NCI-H446 treated with DMSO at 0.1 percent for 48 hours (cell line): ENCODE measurements at regions not wholly inside any gene's neighbourhood (a gene's known extent, or its start where the extent isn't known, plus 50 kb on each side); places are given as distances from the start of the nearest gene placed in this dataset.
A peak's percentile ranks its signal among the peaks of the same experiment; 100 is the strongest.
"Not testable (repeated sequence)": the region's sequence is repeated elsewhere in the genome, so short reads cannot be mapped to it uniquely, and the experiment has no call there.

Experiments used
- DNase-seq: peaks from one replicate; lab custom pipeline; 2025; lab: John Stamatoyannopoulos, UW

DNA sequence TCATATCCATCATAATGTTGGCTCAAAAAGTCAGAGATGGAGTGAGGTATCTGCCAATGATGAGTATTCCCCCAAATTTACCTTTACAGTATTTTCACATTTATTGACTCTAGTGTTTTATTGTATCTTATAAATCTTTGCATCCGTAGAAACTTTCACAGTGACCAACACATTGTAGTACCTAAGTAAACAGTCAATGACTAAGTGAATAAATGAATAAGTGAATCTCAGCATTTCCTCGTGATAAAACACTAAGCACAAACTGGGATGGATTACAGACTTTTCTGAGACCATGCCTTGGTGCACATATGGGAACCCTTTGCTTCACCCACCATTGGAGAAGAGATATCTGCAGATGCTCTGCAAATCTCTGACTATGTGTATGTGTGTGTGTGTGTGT, 429.9 kb downstream of the NR4A2 start:
- no peak for DNase-seq

DNA sequence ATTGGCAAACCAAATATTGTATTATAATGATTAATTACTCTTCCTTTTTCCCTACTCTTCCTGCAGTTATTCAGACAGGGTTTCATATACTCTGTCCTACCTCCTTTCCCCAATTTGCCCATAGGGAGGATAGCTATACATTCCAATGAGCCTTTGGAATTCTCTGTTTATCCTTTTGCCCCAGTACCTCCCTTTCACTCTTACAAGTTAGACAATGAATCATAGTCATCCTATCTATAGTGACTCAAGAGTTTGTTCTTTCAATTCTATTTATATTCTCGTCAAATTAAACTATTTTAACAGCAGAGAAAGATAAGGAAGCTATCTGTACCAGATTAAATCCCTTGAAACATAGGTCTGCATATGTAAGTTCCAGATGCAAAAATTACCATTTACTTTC, 437.5 kb downstream of the NR4A2 start:
- DNase-seq = no peak

- DNase-seq = not testable (repeated sequence)
Measured at GRCh38 chr2:155880382-155880781, 452.1 kb downstream of the NR4A2 start.

GRCh38 chr2:155879900-155880299, 452.6 kb downstream of the NR4A2 start:
- not testable (repeated sequence) for DNase-seq

DNA sequence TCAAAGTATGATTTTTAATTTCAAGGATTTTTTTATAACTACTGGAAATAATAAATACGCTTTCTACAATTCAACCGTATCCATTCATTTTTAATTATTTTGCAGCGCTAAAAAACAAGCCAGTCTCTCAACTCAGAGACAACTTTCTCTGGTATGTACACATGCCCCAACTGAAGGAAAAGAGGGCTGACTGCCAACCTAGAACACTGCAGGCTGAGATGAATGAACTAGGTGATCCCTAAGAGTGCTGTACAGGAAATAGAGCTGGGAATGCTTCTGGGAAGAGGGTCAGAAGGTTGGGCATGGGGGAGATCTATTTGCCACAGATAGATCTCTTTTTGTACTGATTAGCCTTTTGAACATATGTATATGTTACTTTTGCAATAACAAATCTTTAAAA, 460.1 kb downstream of the NR4A2 start:
- DNase-seq = no peak

DNA sequence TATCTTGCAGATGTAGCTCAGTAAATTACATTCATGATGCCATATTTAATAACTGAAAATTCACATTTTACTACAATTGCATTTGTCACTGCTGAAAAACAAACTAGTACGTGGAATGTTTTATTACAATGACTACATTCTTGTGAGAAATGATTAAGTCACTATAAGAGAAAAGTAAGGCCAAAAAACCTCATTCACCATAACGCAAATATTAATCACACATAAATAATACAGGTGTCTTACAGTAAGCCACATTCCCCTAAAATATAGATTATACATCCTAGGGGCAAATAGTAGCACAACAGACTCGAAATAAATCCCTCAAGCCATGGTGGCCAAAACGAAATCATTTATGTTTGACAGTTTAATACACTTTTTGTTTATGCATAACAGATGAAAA, 460.6 kb downstream of the NR4A2 start:
- DNase-seq = no peak

DNA sequence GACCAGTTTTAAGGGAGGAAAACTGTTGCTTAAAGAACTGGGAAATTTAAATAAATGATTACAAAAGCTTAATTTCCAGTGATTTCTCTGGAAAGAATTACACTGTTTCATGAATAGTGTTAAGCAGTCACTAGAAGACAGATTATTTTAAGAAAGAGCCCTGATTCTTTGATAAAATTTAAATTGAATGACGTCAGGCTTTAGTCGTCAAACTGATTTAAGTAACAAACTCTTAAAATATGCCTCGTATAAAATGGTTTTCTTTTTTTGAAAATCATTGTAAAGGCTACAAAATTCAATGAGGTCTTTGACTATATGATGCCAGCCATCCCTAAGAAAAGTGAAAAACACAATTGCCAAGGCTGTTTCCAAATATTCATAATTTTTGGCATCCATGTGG, 465.0 kb downstream of the NR4A2 start:
- DNase-seq = no peak

GRCh38 chr2:155866477-155866876, 466.0 kb downstream of the NR4A2 start:
- no peak for DNase-seq

- DNase-seq = no peak
Measured at GRCh38 chr2:155852156-155852555, 480.4 kb downstream of the NR4A2 start.

DNA sequence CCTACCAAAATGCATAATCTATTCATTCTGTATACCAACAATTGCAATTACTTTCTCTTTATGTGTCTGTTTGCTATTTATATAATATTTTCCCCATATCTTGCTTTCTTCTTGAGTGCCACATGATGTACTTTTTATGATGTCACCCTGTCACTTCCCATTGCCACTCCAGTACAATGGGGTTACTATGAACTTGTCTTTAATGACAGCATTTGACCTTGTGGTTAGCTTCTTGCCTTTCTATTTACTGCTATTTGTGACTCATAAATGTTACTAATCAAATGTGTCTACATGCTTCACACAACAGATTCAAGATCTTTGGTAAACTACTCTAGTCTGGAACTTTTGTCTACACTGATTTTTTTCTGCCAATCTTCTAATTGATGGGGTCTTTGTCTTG, 486.3 kb downstream of the NR4A2 start:
- no peak for DNase-seq

GRCh38 chr2:155844461-155844860, 488.1 kb downstream of the NR4A2 start:
- DNase-seq = no peak

- no peak for DNase-seq
Measured at GRCh38 chr2:155842103-155842502, 490.4 kb downstream of the NR4A2 start.

DNA sequence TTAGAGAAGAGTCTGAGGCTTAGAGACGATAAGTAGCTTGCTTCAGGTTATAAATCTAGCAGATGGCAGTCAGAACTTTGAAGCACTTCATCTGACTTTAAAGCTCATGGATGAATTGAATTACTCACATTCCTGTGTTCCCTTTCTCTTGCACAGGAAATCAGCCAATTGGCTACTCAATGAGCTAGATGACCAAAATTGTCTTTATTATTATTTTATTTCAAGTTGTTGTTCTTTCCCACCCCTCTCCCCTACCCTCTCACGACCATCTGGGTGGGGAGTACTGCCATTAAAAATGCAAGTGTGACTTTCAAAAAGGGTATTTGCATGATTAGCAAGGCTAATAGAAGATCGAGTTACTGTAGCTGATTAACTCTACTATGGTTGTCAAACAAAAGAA, 491.1 kb downstream of the NR4A2 start:
- no peak for DNase-seq

- no peak for DNase-seq
Measured at GRCh38 chr2:155840661-155841060, 491.9 kb downstream of the NR4A2 start.

GRCh38 chr2:155839991-155840390, 492.5 kb downstream of the NR4A2 start:
- no peak for DNase-seq

DNA sequence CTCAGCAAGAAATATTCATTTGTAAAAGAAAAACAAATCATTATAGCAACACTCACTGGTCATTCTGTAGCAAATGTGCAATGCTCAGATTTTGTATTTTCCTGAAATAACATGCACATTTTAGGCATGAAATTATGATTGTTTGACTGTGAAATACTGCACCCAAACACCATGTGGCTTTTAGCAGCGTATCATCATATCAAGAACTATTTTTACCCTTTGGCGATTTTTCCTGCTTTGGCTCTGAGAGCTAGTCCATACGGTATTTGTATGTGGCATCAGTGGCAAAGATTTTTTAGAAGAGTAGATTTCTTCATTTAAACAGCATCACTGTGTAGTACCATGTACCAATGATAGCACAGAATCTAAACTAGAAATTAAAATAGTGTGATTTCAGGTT, 493.1 kb downstream of the NR4A2 start:
- DNase-seq = no peak

DNA sequence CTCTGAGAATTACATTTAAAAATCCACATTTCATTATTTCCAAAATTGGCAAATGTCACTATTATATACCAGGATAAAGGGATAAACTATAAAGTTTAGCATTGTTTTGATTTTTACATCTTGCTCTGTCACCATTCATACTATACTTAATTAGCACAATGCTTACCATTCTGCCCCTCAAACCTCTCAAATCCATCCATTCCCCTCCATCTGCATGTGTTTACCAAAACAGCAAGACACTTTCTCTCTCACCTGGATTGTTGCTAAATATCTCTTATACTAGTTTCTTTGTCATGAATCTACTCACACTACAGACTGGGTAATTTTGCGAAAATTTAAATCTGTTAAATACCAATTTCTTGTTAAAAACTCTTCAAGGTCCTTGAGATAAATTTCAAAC, 496.1 kb downstream of the NR4A2 start:
- DNase-seq = no peak

DNA sequence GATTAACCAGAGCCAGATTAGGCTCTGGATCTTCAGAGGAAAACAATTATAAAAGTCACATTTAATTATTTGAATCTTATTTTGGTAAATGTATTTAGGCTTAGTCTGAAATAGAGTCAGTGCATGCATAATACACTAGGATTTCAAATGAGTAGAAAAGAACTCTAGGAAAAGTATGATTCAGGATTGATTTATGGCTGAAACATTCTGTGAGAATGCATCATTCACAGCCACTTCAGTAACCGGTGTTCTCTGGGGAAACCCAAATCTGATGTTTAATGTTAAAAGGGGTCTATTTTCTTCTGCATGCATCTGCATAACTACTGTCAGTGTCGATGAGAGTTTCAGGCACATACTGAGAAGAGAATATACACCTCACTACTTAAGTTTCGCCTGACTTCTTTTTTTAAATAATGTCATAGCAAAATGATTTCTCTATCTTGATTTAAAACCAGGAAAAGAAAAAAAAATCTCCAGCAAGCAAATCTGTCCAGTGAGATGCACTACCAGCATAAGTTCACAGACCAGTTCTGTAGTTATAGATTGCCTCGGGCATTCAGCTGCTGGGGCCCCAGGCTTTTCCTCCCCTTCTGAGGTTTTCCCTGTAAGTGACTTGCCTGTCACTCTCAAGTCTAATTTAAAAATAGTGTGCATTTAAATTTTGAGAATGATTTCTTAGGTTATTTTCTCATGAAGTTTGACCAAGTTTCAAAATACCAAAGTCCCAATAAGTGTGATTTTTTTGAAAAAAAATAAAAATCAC, 501.5 kb downstream of the NR4A2 start:
- DNase-seq = no peak

- DNase-seq = peak; percentile 2
Measured at GRCh38 chr2:155830351-155830750, 502.2 kb downstream of the NR4A2 start.

- peak; percentile 6 for DNase-seq
Measured at GRCh38 chr2:155825876-155826275, 506.6 kb downstream of the NR4A2 start.

DNA sequence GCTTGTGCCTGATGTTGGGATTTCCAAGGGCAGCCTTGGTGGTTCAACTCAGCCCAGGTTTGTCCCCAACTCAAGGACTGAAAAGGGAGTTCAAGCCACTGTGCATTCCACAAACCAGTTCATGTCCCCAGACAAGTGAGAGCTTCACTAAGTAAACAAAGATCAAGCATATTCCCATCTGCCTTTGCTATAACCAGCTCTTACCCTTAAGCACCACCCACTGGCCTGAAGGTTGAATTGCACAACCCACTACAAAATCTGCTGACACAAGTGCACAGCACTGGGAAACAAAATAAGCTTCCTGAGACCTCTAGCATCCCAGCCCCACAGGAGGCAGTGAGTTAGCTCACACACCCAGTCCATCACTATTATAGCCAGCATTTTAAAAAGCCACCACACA, 516.7 kb downstream of the NR4A2 start:
- DNase-seq = peak; percentile 4

DNA sequence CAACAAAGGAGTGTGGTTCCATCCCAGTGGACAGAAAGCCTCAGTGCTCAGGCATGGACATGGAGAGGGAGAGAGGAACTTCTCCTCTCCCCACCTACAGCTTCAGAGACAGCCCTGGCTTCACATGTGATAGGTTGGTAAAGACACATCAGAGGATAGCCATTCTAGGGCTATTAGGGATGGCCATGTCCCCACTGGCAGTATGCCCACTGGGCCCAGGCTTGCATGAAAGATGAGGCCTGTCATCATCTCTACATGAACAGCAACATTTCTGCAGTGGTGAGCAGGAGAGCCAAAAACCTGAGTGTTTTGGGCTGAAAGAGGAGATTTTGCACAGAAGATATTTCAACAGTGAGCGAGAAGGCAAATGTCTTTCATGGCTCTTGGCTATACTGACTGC, 517.2 kb downstream of the NR4A2 start:
- DNase-seq = no peak

DNA sequence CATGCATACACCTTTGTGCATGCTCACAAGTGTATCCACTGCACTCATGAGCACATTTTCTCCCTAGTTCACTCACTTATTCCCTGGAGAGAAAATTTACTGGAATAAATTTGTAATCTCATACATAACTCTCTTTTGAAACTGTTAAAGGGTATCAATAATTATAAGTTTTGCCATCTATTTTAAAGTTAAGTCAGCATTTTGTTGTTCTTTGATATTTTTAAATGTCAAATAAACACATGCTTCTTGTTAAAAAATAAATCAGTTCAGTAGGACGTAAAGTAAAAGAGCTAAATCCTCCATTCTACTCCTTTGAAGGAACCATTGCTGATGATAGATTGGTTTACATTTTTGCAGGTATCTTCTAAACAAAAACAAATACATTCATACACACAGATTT, 522.1 kb downstream of the NR4A2 start:
- DNase-seq = no peak

DNA sequence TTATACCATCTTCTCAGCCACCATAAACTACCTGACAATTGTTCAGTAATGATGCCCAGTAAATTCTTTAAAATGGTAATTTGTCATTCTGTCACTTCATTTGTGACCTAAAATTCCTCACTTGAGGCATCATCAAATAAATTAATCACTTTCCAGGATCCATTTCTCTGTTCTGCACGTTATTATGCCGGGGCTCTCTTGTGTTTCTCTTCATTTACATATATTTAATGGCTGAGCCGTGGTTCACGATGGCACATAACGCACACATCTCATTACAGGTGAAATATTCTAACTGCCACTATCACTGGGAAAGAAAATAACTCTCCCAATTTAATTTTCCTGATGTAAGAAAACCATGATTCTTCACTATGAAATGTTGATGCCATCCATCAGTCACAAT, 529.6 kb downstream of the NR4A2 start:
- no peak for DNase-seq
